ENCODE measurements at regions not wholly inside any gene's neighbourhood (a gene's known extent, or its start where the extent isn't known, plus 50 kb on each side); places are given as distances from the start of the nearest gene placed in this dataset.
"Not testable (repeated sequence)": the region's sequence is repeated elsewhere in the genome, so short reads cannot be mapped to it uniquely, and the experiment has no call there.

GRCh38 chr5:3454028-3454427 is 141.6 kb upstream of the IRX1 start:
- not testable (repeated sequence) for TF ChIP-seq POLR2A, CTCF, POLR2AphosphoS5 (IDR thresholded peaks at IDR 0.05)

All from breast epithelium (tissue), 3 donors.